ENCODE measurements at regions not wholly inside any gene's neighbourhood (a gene's known extent, or its start where the extent isn't known, plus 50 kb on each side); places are given as distances from the start of the nearest gene placed in this dataset.
"Not testable (repeated sequence)": the region's sequence is repeated elsewhere in the genome, so short reads cannot be mapped to it uniquely, and the experiment has no call there.

DNA sequence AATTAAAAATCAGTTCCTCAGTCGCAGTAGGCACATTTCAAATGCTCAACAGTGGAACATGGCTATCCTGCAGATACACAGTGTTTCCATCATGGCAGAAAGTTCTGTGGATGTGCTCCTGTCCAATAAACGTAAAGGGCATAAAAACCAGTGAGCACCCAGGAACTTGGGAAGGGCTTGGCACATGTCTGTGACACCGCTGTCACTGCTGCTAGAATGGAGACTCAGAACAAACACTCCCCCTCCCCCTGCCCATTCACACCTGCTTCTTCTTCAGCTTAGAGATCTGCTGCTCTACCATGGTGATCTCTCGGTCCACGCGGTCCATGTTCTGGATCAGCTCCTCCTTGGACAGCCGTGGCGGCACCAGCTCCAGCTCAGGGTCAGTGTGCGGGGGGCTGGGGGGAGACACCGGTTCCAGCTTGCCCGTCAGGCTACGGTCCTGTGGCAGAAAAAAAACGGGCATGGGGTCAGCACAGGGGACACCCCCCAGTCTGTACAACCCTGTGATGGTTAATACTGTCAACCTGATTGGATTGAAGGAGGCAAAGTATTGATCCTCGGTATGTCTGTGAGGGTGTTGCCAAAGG, 94.6 kb downstream of the NCOR2 start:
- TF ChIP-seq, protein P1, sequence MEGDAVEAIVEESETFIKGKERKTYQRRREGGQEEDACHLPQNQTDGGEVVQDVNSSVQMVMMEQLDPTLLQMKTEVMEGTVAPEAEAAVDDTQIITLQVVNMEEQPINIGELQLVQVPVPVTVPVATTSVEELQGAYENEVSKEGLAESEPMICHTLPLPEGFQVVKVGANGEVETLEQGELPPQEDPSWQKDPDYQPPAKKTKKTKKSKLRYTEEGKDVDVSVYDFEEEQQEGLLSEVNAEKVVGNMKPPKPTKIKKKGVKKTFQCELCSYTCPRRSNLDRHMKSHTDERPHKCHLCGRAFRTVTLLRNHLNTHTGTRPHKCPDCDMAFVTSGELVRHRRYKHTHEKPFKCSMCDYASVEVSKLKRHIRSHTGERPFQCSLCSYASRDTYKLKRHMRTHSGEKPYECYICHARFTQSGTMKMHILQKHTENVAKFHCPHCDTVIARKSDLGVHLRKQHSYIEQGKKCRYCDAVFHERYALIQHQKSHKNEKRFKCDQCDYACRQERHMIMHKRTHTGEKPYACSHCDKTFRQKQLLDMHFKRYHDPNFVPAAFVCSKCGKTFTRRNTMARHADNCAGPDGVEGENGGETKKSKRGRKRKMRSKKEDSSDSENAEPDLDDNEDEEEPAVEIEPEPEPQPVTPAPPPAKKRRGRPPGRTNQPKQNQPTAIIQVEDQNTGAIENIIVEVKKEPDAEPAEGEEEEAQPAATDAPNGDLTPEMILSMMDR (IDR thresholded peaks at IDR 0.05; ENCODE audit: control insufficient read depth, extremely low read depth, insufficient read depth) = no peak
- no peak for DNase-seq (ENCODE audit: low read depth)

DNA sequence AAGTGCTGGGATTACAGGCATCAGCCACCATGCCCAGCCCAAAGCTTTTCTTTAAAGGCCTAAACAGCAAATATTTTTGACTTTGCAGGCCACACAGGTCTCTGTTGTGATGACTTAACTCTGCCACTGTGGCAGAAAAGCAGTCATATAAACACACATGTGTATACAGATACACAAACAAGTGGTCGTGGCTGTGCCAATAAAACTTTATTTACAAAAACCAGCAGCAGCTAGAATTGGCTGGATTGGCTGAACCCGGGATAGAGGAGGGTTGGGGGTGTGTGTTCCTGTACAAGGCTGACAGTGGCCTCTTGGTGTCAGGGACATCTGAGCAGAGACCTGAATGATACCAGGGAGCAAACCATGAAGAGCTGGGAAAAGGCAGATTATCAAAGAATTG, 95.6 kb downstream of the NCOR2 start:
- DNase-seq (ENCODE audit: low read depth) = no peak
- TF ChIP-seq, protein P1 (IDR thresholded peaks at IDR 0.05; ENCODE audit: control insufficient read depth, extremely low read depth, insufficient read depth) = no peak

More for the DNA sequence above, 94.6 kb downstream of the NCOR2 start:
- H3K4me3 ChIP-seq (ENCODE audit: low read depth, low read length) = no peak overlapping the region

DNA sequence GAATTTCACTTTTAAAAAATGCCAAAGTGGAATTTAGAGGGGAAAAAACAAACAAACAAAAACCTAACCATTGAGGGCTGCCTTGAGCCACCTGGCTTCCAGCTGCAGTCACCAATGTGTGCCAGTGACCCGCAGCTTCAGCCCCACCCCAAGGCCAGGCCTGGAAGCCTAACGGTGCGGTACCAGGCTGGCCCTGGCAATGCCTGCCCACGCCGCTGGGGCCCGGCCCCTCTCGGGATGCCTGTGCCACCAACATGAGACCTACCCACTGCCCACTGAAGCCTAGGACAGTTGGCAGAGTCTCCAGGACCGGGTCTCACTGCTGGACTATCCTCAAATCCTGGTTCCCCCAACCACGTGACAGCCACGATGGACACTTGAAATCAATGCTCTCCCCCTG, 96.6 kb downstream of the NCOR2 start:
- TF ChIP-seq, protein P1 (IDR thresholded peaks at IDR 0.05; ENCODE audit: control insufficient read depth, extremely low read depth, insufficient read depth) = no peak
- no peak for DNase-seq (ENCODE audit: low read depth)
- H3K4me3 ChIP-seq (ENCODE audit: low read depth, low read length) = no peak overlapping the region

More for the DNA sequence above, 95.6 kb downstream of the NCOR2 start:
- no peak overlapping the region for H3K4me3 ChIP-seq (ENCODE audit: low read depth, low read length)

DNA sequence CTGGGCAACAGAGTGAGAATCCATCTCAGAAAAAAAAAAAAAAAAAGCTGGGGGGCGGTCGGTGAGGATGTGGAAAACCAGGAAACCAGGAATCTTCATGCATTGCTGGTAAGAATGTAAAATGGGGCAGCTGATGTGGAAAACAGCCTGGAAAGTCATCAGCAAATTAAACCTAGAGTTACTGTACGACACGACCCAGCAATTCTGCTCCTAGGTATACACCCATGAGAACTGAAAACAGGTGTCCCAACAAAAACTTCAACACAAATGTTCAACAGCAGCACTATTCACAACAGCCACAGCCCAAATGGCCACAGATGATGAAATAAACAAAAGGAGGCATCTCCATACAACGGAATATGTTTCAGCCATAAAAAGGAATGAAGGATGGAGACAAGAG, 97.3 kb downstream of the NCOR2 start:
- TF ChIP-seq, protein P1 (IDR thresholded peaks at IDR 0.05; ENCODE audit: control insufficient read depth, extremely low read depth, insufficient read depth) = no peak
- no peak for DNase-seq (ENCODE audit: low read depth)
- no peak overlapping the region for H3K4me3 ChIP-seq (ENCODE audit: low read depth, low read length)

DNA sequence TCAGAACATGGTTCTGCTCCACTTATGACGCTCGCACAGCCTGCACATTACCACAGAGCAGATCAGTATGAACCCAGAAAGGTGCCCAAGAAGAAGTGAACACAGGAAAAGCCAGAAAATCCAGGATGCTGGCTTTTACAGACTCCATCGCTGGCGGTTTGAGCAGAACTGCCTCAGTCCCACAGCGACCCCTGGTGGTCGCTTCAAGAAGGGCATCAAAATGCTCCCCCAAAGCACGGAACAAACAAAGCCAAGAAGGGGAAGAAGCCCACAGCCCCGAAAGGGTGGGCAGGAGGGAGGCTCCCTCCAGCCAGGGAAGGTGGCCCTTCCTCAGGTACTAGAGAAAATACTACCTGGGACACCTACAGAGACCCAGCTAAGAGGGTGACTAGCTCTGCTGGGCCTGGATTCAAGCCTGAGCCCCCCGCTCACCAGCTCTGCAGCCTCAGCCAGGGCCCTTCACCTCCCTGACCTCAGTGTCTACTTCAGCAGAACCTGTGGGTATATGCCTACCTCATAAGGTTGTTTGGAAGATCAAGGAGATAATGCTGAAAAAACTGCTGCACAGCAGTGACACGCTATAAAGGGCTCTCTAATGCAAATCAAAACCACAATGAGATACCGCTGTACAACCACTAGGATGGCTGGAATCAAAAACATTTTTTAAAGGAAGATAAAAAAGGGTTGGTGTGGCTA, 98.1 kb downstream of the NCOR2 start:
- H3K4me3 ChIP-seq (ENCODE audit: low read depth, low read length) = no peak overlapping the region
- TF ChIP-seq, protein P1 (IDR thresholded peaks at IDR 0.05; ENCODE audit: control insufficient read depth, extremely low read depth, insufficient read depth) = peak; percentile 27
- DNase-seq (ENCODE audit: low read depth) = no peak

DNA sequence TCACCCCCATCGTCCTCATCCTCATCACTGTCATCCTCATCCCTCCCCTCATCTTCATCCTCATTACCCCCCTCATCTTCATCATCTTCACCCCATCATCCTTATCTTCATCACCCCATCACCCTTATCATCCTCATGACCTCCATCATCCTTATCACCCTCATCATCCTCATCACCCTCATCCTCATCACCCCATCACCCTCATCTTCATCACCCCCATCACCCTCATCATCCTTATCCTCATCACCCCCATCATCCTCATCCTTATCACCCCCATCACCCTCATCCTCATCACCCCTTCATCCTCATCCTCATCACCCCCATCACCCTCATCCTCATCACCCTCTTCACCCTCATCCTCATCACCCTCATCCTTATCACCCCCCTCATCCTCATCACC, 99.9 kb downstream of the NCOR2 start:
- H3K4me3 ChIP-seq (ENCODE audit: low read depth, low read length); DNase-seq (ENCODE audit: low read depth): not testable (repeated sequence)

DNA sequence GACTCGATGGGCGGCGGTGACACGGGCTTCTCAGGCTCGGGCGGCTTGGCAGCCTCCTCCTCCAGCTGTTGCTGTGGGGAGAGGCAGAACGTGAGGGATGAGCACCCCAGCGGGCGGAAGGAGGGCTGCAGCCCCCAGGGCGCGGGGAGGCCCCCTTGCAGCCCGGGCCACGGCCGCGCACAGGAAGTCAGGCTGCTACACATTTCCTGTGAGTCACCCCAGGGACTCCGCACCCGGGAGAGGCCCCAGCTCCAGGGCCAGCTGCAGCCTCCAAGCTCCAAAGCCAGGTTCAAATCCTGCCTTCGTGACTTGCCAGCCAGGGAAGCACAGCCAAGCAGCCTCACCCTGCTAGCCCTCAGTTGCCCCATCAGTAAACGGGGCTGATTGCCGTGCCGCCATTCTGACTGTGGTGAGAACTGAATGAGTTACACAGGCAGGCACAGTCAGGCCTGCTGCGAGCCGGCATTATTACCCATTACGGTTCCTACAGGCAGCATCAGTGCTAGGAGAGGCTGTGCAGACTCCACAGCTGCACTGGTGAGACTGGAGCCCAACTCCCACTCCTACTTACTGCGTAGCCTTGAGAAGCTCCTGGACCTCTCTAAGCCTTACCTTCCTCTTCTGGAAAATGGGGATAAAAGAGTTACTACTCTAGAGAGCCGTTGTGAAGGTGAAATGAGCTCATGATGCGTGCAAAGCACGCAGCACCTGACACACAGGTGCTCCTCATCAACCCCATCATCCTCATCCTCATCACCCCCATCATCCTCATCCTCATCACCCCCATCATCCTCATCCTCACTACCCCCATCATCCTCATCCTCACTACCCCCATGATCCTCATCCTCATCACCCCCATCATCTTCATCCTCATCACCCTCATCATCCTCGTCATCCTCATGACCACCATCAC, 100.9 kb downstream of the NCOR2 start:
- DNase-seq (ENCODE audit: low read depth) = no peak
- H3K4me3 ChIP-seq (ENCODE audit: low read depth, low read length) = no peak overlapping the region
- TF ChIP-seq, protein P1 (IDR thresholded peaks at IDR 0.05; ENCODE audit: control insufficient read depth, extremely low read depth, insufficient read depth) = no peak

Data from LNCaP clone FGC (cell line).